HG03097 (cell line): ENCODE measurements at regions not wholly inside any gene's neighbourhood (a gene's known extent, or its start where the extent isn't known, plus 50 kb on each side); places are given as distances from the start of the nearest gene placed in this dataset.

Experiments
- ATAC-seq: cut with Tn5 transposase; IDR thresholded peaks from one replicate; pipeline ENCODE4 v1.9.1; 2021; ENCODE audit not compliant: unreplicated experiment, low FRiP score

GRCh38 chr10:31647861-31648260 is 280.8 kb downstream of the ARHGAP12 start:
- no peak for ATAC-seq

- no peak for ATAC-seq
Observed at GRCh38 chr10:31646519-31646918, 282.1 kb downstream of the ARHGAP12 start.

DNA sequence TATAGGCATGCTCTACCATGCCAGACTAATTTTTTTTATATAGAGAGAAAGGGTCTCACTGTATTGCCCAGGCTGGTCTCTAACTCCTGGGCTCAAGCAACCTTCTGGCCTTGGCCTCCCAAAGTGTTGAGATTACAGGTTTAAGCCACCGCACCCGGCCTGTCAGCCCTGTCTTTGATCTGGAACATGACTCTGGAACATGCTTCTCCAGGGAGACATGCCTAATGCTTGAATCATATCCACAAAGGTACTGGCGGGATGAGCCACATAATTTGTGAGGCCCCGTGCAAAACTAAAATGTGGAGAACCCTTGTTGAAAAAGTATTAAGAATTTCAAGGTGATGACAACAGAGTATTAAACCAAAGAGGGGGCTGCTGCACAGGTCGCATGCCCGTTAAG is 282.8 kb downstream of the ARHGAP12 start:
- ATAC-seq, result no peak

- ATAC-seq, result no peak
Observed at GRCh38 chr10:31644931-31645633, 283.5 kb downstream of the ARHGAP12 start.

- no peak for ATAC-seq
Observed at GRCh38 chr10:31642281-31642680, 286.4 kb downstream of the ARHGAP12 start.

DNA sequence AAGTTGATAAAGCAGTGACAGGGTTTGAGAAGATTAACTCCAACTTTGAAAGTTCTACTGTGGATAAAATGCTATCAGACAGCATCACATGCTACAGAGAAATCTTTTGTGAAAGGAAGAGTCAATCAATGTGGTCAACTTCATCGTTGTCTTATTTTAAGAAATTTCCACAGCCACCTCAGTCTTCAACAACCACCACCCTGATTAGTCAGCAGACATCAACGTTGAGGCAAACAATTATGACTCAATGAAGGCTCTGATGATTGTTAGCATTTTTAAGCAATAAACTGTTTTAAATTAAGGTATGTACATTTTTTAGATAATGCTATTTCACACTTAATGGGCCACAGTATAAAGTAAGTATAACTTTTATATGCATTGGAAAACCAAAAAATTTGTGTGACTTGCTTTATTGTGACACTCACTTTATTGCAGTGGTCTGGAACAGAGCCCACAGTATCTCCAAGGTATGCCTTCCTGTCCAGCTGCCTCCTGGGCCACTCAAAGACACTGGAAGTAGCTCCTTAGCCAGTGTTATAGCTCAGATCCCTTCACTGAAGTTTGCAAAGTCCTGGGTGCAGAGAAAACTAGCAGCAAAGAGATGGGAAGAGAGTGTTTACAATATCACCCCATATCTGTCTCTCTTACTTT is 293.1 kb downstream of the ARHGAP12 start:
- ATAC-seq, result no peak

- no peak for ATAC-seq
Observed at GRCh38 chr10:31635009-31635408, 293.6 kb downstream of the ARHGAP12 start.

DNA sequence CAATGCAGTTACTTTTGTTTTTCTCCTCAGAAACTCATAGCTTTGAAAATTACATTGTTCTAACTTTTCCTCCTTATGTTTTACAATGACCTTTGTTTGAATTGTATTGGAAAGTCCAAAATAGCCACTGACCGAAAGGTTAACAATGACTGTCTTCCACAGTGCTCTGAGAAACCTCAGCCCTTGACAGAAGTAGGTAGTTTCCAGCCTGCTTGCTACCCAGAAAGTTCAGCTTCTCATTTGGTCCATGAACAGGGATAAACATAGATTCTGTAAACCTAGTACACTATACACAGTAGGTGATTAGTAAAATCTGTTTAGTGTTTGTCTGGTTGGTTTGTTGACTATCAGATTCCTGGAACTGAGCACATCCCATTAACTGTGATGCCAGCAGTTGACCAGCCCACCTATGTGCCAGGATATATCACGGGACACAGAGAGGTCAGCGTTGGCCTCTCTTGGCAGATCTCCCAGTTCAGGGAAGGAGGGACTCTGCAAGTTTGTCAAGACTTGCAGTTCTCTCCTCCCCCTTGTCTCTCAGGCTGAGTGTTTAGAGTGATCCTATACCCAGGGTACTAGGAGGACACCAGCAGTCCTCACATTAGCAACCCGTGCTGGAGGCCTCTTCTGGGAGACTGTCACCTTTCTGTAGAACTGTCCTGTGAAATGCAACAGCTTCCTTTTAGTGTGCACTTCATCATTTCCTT is 297.6 kb downstream of the ARHGAP12 start:
- no peak for ATAC-seq

DNA sequence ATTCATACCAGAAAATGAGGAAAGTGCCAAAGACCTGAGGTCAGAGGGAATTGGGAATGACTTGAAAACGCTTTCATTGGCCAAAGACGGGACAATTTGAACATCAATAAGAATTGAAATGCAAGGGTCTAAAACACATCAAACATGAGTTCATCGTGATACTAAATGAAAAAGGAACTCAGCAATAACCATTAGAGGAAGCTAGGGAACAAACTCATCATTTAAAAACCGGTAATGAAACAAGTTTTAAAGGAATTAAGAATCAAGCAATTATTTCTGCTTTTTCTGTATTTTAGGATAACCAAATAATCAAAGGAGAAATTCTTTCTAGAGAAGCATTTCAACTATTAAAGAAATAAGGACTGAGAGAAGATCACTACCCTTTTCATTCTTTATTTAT is 303.1 kb downstream of the ARHGAP12 start:
- no peak for ATAC-seq

- no peak for ATAC-seq
Observed at GRCh38 chr10:31624611-31625010, 304.0 kb downstream of the ARHGAP12 start.

DNA sequence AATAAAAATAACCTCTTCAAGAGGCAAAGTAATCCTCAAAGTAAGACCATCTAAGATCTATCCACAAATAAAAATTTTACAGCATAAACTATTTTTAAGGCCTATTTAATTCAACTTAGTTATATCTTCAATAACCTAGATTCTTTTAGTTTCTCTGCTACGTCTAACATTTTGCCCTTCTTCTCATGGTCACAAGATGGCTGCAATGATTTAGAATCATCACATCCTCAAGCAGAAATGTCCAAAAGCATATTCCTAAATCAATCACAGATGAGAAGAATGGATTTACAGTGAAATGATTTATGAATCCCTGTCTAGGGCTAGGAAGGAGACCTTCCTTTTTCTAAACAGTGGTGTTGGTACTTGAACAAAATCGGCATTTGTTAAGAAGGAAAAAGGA is 304.7 kb downstream of the ARHGAP12 start:
- no peak for ATAC-seq

DNA sequence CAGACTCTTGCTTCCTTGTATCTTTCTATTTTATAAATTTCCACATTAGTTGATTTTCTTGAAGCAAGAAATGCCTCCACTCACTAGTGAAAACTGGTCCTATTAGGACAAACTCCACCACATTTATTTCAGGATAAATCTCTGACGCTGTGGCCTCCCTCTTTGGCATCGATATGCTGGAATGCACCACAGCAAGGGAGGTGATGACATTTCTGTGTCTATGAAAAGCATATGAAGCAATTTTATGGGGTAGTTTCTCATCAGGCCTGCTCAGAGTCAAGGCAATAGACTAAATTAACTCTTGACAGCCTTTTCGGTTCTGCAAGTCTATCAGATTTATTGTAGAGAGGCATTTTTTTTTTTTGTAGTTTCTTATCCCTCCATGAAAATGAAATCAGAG is 304.4 kb downstream of the ZEB1 start:
- no peak for ATAC-seq

DNA sequence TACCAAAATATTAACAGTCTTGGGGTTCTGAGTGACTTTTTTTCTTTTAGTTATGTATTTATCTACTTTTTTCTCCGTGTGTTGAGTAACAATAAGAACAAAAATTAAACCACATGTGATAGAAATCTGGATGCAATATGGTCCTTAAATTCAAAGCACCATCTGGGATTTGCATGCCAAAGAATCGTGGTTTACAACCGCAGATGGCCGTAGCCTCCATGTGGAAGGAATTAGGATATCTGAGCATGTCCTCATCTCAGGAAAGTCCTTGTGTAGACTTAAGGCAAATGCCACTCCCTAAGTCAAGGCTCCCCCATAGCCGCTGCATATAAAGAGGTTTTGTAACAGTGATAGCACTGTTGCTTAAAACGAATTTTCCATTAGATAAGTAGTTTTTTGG is 304.0 kb downstream of the ZEB1 start:
- ATAC-seq, result no peak

DNA sequence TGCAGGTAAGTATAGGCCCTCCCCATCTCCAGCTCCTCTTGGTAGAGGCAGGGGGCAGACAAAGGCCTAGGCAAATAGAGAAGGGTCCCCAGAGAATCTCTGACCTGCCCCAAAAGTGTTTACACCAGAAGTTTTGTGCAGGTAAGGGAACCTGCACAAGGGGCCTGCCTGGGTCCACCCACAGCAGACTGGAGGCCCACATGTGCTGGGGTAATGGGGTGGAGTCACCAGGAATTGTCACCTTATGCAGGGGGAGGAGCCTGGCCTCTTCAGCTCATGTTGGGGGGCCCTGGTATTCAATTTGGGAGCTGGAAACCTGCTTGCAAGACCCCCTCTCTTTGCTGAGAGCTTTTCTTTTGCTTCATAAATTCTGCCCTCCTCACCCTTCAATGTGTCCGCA is 302.7 kb downstream of the ZEB1 start:
- ATAC-seq, result no peak

DNA sequence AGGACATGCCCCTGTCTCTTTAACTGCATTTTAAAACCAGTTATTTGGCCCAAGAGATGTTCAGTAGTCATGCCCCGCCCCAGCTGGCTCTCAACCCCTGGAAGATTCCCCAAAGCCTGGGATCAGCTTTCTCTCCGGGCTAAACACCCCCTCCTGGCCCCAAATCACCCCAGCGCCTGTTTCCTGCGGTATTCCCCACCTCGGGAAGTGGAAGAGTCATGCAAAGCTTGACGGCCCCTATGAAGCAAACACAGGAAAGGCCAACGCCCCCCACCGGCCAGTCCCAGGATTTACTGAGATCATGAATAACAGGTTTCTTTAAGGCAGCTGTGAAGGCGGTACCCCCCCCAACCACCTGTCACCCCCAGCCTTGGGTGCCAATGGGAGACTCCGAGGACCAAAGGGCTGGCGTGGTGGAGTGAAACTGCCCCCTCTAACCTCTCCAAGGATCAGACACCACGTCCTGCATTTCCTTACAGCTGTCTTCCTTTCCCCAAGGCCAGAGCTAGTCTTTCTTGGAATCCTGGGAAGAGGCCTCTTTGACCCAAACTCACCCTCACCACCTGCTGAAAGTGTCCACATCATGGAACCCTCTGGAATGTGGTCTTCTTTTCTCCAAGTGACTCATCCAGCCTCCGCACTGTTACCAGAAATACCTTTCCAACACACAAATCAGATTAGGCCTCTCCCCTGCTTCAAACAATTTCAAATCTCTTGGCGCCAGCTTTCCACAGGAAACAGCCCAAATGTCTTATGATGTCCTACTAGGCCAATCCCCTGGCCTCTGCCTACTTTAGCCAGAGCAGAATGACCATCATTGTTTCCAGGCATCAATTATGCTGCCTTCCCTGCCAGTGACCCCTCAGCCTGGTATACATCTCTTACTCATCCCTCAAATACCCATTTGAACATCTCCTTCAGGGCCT is 301.5 kb downstream of the ZEB1 start:
- ATAC-seq, result no peak

GRCh38 chr10:31619531-31620061 is 300.6 kb downstream of the ZEB1 start:
- no peak for ATAC-seq

- no peak for ATAC-seq
Observed at GRCh38 chr10:31618541-31619291, 299.7 kb downstream of the ZEB1 start.

GRCh38 chr10:31617757-31618156 is 298.7 kb downstream of the ZEB1 start:
- ATAC-seq, result no peak

- no peak for ATAC-seq
Observed at GRCh38 chr10:31617133-31617532, 298.1 kb downstream of the ZEB1 start.

GRCh38 chr10:31615129-31615528 is 296.1 kb downstream of the ZEB1 start:
- no peak for ATAC-seq
